HG03439 (cell line): ENCODE measurements at regions not wholly inside any gene's neighbourhood (a gene's known extent, or its start where the extent isn't known, plus 50 kb on each side); places are given as distances from the start of the nearest gene placed in this dataset.

Experiments used
- ATAC-seq: cut with Tn5 transposase; IDR thresholded peaks from one replicate; pipeline ENCODE4 v1.9.1; 2021; ENCODE audit warnings: mild to moderate bottlenecking, moderate library complexity; ENCODE audit not compliant: unreplicated experiment

DNA sequence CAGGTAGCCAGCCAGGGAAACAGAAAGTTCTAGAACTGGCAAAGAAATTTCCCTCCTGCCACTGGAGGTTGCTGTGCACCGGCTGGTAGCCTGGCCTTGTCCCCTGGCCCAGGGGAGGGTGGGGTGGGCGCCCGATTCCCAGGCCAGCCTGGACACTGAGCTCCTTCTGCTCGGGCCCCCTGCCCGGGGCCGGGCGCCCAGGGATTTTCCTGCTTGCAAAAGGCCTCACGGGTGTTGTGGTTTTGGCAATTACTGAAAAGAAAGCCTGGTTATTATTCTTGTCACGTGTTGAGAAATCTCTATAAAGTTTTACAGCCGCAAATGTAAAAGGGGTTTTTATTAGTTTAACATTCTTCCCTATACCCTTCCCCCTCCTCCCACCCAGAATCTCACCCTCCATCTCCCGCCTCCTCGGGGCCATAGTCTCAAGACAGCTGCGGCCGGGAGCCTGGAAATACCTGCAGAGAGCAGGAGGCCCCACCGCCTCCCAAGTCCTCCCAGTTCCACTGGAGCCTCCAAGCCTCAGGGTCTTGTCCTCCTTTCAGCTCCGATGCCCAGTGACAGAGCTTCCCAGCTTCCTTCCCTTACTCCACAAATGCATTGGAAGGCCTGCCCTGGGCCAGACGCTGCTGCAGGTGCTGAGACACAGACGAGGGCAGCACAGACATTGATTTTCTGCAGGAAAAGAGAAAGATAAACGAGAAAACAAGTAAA, 1515.6 kb downstream of the TBC1D22A start:
- no peak for ATAC-seq

DNA sequence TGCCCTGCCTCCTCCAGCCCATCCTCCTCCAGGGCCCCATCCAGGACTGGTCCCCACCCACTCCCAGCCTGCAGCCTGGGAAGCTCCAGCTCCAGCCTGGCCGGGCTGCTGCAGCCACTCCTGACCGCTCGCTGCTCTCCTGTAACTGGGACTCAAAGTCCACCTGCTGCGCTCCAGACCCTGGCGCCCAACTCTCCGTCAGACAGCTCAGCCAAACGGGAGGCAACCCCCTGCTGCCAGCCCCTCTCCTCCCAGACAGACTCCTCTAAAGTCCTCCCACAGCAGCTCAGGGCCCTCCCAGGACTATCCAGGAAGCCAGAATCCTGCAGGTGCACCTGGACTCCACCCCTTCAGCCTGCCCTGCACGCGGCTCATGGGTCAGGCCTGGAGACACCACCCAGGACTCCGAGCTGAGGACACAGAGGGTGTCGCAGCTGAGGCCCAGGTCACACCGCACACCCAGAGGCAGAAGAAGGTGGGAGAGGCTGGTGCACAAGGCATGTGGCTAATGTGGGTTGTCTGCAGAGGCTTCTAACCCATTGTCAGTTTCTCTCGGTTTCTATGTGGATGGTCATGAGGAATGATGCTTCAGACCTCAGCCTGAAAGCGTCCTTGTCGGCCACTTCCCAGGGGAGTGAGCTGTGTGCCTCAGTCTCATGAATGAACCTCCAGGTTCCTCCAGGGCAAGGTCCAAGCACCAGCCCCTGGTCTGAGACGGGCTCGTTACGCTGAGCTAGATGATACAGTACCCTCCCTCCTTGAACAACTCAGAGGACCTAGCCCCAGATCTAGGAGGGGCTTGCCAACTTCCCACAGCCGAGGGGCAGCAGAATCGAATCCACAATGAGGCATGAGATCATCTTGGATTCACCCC, 1514.8 kb downstream of the TBC1D22A start:
- no peak for ATAC-seq

DNA sequence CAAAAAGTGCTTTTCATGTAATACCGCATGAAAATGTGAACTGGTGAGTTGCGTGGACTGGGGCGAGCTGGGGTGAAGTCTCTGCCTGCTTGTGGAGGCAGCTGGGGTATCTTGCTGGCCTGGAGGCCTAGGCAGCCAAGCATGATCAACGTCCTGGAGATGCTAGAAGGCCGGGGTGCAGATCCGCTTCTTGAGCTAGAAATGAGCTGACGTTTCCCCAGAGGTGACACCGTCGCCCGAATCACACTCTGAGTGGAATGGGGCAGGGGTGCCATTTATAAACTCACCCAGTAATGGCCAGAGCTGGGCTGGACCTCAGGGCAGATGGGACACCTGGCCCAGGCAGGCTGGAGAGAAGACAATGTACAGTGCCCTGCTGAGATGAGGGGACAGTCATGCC, 1513.0 kb downstream of the TBC1D22A start:
- no peak for ATAC-seq

DNA sequence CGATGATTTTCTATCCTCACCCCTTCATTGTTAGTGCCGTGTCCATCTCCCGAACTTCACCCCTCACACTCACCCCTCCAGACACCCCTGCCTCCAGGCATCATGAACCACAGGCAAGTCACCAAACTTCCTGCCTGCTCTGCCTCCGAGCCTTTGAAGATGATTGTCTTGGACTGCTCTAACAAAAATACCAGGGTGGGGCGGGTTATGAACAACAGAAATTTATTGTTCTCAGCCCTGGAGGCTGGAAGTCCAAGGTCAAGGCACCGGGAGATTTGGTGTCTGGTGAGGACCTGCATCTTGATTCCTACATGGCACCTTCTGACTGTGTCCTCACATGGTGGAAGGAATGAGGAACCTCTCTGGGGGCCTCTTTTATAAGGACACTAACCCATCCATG, 1508.3 kb downstream of the TBC1D22A start:
- ATAC-seq: no peak

DNA sequence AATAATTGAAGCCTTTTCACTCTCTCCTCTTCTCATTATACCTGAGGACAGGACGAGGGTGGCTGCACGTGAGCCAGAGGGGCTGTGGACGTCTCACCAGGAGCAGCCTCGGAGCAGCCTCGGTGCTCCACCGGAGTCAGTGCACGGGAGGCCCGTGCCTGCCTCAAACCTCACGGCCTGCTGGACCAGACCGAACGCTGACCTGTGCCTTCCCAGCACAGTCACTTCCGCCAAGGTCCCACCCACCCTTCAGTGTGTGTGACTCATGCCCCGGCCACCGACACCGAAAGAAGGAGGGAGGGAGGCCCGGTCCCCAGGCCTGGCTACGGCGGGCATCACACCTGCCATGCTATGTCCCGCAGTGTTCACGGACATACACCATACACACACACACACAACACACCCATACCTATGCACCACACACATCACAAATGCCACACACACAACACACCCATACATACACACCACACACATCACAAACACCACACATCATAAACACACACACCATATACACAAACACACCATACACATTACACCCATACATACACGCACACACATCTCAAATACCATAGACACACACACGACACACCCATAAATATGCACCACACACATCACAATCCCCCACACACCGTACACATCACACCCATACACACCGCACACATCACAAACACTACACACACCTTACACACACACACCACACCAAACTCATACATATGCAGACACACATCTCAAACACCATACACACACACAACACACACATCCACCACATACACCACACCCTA, 1506.5 kb downstream of the TBC1D22A start:
- no peak for ATAC-seq

DNA sequence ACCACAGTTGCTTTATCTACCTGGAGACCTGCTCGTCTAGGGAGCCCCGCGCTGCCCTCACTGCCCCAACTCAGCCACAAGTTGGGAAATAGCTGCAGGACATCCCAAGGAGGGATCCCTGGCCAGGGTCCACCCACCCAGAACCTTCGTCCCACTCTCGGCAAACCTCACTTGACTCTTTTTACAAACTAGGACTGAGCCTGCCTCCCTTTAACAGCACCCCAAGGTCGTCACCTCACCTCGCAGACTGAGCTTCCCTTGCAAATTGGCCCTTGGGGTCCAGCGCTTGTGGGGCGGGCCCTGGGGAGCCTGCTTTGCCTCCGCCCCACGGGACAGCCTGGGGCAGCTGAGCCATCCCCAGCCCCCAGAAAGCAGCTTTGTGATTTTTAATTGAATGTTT, 1505.8 kb downstream of the TBC1D22A start:
- ATAC-seq: no peak

DNA sequence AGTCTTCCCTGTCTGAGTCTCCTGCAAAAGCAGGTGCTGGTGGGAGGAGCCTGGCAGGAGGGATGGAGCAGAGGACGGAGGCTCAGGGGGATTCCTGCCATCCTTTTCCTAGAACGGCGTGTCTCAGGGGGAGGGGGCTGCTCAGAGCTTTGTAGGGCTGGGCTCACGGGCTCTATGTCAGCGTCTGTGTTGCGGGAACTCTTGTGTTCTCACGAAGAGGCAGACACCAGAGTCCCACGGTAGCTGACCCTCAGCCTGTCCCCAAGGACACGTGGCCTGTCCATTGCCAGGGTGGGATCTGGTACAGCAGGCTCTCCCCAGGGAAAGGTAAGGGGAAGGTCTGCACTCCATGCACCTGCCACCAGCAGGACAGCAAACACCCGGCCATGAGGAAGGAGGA, 1505.2 kb downstream of the TBC1D22A start:
- no peak for ATAC-seq

DNA sequence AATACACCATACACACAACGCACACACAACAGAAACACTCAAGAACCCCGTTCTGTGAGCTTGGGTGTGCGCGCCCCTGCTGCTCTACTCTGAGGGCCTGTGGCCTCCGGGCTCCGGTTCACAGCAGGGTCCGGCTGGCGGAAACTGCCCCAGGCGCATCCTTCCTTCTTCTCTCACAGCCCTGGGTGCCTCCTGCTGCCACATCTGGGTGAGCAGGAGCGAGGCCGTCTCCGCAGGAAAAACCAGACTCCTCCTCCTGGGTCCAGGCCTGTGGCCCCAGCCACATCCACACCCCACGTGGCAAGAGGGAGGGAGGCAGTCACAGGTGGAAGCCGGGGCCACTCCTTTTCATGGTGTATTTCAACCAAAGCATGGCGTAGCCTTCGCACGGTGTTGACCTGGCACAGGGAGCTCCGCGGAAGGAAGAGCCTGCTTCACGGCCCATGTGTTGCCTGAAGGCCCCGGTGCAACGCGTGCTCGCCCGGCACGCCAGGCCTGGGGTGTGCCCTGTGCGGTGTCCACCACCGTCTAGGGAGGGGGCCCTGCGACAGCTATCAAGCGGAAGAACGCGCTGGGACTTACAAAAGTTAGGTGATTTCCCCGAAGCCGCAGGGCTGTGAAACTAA, 1502.7 kb downstream of the TBC1D22A start:
- ATAC-seq: no peak

DNA sequence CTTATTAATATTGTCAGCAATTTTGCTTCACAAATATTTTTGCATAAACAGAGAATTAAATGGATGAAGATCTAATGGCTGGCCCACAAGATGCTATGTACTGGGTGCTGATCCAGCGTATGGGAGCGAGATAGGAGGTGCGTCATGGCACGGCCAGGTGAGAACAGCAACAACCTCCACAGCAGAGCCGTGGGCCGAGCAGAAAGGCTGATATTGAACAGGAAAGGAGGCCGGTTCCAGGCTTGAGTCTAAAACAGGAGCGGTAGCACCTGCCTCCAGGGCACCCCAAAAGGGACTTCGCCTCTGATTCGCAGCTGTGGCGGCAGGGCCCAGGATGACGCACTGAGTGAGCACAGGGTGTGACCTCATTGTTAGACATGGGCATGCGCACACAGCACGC, 1502.1 kb downstream of the TBC1D22A start:
- no peak for ATAC-seq

DNA sequence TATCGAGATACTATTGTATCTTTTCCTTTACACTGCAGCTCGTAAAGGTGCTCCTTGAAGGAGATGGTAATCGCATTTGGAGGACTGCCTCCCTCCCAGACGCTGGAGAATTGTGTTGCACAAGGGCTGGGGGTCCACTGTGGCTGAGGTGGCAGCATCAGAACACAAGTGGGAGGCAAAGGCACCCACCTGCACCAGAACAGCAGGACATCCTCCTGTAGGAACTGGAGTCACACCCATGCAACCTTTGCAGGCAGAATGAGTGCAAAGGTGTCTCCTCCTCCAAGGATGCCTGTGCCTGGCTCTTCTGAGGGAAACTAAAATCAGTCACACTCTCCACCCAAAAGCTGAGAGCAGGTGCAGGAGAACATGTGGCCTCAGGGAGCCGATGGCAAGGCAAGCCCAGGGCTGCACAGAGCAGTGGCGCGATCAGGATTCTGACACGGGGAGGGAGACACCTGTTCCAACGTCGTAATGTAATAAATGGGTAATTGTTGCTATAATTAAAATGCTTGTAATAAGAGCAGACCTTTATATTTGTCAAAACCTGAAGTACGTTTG, 1501.4 kb downstream of the TBC1D22A start:
- ATAC-seq: no peak

DNA sequence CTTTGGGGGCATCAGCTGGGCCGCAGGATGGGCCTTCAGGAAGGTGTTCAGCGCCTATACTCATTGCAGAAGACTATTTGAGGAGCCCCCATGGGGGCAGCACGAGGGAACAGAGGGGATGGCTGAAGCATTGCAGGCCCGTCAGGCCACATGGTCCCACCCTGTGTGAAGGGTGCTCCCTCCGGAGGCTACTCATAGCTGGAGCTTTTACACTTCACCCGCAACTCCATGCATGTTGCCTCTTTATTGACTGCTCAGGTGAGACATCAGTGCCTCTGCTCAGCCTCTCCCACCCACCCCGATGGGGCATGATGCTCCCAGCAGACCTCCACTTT, 1500.9 kb downstream of the TBC1D22A start:
- ATAC-seq: no peak

DNA sequence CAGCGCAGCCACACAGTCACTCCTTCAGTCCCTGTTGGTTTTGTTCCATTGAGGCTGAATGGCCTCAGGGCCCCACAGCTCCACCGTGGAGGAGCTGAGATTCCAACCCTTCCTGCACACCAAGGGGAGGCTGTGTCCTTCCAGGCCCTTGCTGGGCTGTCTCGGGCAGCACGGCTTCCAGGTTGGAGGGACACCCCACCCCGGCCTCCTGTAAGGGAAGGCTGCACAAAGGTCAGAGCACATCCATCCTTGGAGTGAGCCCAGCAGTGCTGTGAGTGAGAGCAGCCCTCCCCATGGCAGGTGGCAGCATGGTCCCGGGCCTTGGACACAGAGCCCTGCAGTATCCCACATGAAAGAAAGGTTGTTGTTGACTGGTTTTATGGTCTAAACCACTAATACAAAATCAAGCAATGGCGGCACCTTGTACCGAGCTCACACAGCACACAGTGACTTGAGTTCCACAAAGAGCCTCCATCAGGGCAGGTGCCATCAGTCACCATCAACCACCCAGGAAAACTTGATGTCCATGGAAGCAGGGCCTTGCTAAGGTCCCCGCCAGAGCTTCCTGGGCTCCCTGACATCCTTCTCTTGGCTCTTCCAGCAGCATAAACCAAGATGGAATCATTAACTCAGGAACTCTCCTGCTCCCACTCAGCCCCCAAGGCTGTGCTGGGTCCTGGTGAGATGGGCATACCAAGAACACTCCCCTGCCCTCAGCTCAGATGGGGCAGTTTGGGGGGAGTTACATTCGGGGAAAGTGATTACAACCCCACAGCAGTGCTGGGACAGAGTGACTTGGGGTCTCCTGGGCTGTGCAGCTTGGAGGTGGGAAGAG, 1500.4 kb downstream of the TBC1D22A start:
- no peak for ATAC-seq

DNA sequence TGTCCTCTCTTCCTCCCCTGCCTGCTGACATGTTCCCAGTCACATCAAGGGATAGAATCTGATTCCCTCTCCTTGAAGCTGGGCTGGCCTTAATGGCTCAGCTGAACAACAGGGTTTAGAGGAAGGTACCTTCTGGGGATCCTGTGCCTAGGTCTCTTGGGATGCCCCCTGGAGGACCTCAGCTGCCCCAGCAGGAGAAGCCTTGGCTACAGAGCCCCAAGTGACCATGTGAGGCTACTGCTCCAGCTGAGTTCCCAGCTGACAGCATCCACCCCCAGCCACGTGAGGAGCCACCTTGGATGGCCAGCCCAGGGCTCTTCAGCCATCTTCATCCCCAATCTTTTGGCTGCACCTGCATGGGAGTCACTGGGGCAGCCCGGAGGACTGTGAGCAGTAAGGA, 1499.3 kb downstream of the TBC1D22A start:
- ATAC-seq: no peak

DNA sequence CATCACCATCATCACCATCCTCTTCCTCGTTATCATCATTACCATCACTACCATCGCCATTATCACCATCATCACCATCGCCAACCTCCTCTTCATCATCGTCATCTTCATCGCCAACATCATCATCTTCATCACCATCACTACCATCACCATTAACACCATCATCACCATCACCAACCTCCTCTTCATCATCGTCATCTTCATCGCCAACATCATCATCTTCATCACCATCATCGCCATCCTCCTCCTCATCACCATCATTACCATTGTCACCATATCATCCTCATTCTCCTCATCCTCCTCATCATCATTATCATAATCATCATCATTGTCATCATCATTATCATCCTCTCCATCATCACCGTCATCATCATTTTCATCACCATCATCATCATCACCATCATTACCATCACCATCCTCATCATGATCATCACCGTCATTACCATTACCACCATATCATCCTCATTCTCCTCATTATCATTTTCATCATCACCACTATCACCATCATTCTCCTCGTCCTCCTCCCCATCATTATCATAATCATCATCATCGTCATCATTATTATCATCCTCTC, 1498.7 kb downstream of the TBC1D22A start:
- ATAC-seq: no peak

DNA sequence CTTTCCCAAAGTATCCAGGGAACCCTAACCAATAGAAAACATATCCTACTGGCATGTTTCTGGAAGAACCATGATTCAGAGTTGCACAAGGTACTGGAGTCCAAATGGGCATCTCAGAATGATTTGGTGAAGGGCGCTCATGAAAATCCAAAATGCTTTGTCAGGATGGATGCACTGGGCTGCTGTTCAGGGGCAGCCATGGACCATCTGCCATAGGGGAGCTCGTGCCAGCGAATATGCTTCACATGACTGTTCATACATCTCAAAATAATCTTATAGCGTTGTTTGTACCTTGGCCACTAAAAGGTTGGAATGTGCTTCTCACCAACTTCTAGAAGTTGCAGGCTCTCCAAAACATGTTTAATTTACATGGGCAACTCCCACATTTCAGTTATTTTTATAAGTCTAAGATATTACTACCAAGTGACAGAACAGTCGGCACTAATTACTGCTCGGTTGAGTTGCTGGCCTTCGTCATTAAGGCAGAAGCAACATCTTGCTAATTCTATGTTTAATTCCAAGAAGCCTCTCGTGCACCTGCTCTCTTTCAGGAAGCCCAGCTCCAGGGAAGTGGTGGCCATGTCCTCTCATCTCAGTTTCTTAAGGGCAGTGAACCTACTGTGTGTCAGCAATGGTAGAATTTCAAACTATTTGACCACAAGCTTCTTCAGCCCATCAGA, 1497.7 kb downstream of the TBC1D22A start:
- no peak for ATAC-seq

DNA sequence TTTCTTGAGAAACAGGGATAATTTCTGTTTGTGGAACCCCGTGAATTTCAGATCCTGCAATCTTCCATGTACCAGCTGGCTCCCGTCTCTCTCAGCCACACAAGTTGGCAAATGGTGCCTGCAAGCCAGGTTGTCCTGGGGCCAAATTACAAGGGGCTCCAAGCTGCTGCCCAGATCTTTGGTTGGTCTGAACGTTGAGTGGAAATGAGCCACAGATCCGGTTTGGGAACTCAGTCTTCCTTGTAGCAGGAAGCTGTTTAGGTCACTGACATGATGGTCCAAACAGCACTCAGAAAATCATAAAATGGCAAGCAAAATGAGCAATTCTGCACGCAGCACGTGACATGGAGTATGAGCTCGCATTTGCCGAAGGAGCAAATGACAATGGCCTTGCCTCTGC, 1496.4 kb downstream of the TBC1D22A start:
- ATAC-seq: no peak

DNA sequence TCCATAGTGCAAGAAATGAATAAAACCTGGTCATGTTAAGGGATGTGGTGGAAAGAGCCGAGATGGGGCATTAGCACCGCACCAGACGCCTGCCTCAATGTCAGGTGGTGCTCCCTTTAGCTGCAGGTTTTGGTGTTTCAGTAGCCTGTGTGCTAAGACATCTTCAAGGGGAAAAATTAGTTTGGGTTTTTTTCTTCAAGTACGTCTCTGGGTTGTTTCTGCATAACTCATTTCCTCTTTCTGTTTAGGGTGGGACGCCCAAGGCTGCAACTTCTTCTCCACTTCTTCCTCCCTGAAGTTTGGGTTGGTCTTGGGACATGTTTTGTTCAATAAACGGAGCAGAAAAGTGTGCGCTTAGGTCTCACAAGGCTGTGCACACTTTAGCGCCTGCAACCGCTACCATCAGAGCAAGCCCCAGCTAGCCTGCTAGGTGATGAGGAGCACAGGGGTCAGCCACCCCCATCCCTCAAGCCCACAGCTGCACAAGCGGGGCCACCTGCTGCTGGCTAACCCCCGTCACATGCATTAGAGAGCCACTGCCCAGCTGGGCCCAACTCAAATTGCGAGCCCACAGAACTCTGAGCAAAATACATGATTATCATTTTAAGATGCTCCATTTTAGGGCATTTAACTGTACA, 1495.7 kb downstream of the TBC1D22A start:
- ATAC-seq: no peak

DNA sequence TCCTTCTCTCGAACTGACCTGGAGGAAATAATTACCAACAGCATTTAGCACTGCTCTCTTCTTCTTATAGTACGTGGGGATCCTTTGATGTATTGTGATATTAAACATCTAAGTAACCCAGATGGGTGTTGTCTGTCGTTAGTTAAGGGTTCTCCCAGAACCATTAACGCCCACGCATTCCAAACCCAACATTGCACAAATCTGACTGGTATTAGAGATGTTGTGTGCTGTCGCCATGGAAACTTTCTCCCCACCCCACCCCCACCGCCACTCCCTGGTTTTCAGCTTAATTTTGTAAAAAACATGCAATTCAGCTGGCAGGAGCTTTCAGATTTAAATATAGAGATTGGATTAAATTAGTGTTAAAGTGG, 1495.2 kb downstream of the TBC1D22A start:
- no peak for ATAC-seq
